Effector CD8-positive, alpha-beta T cell (primary cell): ENCODE measurements at regions not wholly inside any gene's neighbourhood (a gene's known extent, or its start where the extent isn't known, plus 50 kb on each side); places are given as distances from the start of the nearest gene placed in this dataset.

ENCODE experiments used
- DNase-seq: peaks from one replicate; lab custom pipeline; 2025; lab: John Stamatoyannopoulos, UW

DNA sequence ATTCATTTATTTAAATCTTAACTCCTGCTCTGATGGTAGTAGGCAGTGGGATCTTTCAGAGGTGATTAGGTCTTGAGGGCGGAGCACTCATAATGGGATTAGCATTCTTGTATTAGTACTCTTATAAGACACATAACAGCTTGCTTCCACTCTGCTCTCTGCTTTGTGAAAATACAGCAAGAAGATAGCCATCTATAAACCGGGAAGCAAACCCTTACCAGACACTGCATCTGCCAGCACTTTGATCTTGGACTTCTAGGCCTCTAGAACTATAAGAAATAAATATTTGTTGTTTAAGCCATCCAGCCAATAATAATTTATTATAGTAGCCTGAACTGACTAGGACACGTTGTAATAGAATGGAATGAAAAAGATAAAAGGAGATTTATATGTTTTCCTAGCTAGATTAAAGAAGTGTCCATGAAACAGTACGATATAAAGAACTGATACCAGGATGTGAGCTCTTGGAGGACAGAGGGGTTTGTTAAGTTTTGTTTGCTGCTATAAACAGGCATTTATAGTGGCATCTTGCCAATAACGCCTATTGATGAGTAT is 869.9 kb downstream of the MRPL39 start:
- DNase-seq: no peak

DNA sequence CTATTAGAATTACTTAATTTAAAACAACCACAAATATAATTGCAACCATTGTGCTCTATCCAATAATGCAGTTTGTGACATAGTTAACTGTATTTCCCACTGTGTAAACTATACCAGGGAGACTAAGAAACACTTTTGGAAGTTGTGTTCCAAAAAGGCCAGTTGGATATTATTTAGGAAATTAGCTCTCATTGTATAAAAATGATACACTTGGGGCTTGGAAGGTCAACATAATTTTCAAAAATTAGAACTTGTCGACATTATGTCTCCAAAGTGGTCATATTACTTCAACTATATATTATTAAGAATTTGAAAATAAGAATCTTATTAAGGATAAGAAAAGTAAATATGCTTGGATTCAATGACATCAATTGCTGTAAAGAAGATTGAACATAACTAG is 876.6 kb downstream of the MRPL39 start:
- no peak for DNase-seq

DNA sequence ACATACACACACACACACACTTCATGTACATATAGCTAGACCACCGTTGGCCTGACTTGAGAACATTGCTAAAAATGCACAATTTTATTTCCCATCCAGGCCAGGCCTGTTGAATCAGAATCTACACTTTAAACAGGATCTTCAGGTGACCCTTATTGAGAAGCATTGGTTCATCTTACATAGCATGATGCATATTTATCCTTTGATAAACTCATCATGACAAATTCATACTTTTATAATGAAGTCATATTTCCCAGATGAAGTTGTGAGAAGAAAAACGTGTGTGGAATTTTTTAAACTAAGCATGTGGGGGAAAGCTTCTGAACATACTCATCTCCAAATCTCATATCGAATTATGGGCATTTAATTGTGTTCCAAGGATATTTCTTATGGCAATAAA is 877.7 kb downstream of the MRPL39 start:
- no peak for DNase-seq

DNA sequence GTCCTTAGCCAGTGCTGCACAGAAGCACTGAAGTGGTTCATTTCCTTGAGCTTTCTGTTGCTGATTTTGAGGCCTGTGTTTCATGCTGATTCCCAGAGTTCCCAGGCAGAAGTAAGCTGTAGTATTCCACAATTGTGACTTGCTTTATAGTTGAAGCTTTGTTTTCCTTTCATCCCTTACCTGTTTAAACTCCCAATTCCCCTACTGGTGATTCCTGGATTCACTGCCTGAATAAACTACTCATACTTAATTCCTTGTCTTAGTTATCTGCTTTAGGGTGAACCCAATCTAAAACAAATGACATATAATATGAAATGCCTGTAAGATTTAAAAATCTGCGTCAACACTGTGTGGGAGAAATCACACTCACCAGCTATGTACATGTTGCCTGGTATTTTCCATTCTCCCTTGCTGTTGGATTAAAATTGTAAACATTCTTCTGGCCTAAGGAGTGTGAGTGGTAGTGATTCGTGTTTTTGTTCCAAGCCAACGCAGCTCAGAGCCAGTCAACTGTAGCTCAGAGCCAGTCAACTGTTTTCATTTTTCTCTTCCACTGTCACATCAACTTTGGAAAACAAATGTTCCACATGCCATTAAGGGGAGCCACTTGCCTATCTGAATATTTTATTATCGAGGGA is 879.4 kb downstream of the MRPL39 start:
- DNase-seq: no peak

DNA sequence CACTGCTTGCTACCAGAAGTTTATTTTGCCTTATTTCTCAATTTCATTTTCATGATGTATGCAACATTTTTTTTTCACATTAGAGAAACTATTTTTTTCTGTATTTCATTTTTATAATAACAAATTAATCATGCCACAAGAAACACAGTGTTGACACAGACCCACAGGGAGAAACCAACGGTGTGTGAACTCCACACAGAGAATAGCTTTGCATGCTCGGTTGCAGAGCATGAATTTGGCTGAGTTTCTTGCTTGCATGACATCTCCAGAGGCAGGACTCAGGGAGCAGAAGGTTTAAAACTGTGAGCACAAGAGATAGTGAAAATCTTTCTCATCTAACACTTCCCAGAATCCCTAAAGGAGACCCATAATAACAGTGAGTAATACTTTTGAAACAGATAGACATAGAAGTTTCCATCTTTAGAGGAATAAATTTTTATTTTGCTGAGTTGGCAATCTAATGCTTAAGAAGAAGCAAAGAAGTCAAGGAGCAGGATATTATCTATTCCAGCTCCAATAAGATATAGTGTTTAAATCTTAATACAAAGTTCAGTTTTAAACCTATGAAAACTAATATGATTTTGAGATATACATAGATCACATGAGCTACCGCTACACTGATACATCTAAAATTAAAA is 890.9 kb downstream of the MRPL39 start:
- DNase-seq: no peak

DNA sequence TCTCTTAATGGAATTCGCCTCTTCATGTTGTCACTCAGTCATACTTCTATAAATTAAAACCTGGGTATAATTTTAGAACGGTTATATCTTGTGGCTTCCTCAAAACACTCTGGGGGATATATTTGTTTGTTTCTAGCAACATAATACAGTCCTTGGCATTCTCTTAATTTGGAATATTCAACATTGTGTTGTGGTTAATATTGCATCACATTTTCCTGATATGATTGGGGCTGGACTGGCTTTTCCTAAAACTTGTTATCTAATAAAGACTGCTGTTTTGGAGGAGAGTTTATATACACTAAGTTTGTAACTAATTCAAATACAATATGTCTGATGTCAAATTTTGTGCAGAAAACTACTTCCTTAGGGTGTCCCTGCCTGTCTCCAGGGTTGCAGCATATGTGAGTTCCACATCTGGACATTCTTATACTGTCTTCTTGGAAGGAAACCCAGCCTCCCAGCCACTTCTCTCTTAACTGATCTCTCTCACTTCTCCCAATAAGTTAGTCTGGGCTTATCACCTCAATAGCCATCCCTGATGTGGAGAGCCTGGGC is 892.6 kb downstream of the MRPL39 start:
- DNase-seq: no peak

DNA sequence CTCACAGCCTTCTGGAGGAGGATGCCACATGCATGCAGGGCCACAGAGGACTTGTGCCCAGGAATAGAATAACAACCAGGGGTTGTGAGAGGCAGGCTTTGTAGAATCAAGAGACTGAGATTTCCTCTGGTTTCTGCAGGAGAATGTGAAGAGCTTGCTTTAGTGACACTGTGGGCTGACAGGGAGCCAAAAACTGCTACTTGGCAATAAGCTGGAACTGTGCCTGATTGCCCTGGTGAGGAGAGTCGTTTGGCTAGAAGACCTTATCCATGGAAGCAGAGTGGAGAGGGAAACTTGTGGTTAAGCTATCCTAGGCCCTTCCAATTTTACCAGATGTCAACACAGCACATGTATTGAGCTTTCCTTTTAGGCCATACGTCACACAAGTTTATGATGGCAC is 902.1 kb downstream of the MRPL39 start:
- no peak for DNase-seq

DNA sequence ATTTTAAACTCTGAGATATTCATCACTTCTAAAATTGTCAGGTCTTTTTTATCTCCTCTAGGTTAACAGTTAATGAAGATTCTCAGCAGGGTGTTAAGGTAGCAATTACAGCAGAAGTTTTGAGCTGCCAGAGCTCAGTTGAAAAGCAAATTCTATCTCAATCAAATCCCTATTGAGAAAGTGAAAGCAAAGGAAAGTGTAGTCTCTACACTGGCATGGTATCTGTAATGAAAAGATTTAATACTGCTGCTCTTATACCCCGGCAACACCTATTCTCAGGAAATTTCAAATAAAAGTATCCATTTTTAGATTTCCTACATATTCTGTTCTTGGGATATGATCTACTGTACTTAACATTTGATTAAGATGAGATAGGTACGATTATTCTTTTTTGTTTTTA is 913.5 kb downstream of the MRPL39 start:
- no peak for DNase-seq

DNA sequence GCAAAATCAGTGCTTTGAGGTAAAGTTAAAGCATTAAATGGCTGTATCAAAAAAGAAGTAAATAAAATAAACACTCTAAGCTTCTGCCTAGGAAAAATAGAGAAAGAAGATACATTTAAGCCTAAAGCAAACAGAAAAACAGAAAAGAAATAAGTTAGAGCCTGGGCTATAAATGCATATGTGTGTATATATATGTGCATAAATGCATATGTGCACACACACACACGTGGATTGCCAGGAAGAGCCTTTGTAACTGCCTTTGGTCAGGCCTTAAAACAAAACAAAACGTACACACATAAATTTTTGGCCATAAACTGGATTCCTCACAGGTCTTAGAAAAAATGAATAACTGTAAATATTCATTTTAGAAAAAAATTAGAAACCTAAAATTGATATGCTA is 925.8 kb downstream of the MRPL39 start:
- DNase-seq: no peak

DNA sequence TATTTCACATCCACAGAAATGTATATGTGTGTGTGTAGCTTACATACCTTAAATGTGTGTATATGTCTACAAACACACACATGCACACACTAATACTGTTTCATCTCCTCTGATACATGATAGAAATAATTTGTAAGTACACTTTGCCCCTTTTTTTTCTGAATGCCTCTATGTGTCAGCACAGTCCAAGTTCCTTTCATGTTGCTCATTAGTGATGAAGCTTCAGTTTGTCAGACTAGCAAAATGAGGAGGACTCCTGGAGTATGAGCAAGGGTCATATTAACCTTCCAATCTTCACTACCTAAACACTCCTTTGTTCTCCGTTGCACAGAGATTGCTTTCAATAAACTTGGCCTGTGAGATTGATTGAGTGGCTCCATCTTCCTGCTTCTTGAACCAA is 935.4 kb downstream of the MRPL39 start:
- DNase-seq: no peak

DNA sequence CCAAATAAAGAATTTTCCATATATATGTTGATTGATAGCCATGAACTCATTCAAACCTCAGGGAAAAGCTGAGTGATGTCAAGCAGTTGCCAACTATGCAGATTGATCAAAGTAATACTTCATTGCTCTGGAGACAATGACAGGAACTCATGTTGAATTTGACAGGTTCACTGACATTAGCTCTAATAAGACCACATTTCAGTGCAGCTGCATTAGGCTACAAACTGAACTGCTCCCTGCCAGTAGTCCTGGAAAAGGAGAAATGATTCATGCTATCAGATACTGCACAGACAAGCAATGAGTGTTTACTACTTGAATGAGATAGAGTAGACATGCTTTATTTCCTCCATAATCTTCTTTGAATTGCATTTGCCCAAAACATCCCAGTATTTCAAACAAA is 948.4 kb downstream of the MRPL39 start:
- DNase-seq: no peak

DNA sequence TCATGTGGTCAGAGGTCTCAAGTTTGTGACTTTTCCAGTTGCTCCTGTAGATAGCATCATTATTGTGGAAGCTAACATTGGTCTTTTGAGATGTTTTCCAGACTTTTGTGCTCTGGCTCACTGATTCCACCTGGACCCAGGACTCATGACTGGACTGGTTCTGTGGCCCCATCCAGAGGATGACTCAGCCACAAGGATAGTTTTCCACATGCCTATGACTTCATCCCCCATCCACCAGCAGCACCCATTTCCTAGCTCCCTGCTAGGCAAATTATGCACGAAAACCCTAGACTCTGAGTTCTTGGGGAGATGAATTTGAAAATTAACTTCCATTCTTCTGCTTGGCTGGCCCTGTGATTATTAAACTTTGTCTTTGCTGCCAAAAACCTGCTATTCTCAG is 949.3 kb downstream of the MRPL39 start:
- no peak for DNase-seq

DNA sequence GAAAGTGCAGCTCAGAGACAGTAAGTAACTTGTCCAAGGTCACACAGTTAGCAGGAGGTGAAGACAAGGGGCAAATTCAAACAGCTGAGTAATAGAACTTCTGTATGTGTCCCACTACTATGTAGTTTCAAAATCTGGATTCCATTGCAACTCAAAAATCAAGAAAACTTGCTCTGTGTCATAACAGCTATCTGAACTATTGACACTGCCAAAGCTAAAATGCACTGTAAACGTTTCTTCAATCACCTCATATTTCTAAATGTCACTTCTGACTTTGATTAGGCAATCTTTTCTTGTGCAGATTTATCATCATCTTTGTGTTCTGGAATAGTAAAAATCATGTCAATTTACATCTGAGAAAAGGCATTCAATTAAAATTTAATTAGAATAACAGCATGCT is 957.6 kb downstream of the MRPL39 start:
- no peak for DNase-seq

DNA sequence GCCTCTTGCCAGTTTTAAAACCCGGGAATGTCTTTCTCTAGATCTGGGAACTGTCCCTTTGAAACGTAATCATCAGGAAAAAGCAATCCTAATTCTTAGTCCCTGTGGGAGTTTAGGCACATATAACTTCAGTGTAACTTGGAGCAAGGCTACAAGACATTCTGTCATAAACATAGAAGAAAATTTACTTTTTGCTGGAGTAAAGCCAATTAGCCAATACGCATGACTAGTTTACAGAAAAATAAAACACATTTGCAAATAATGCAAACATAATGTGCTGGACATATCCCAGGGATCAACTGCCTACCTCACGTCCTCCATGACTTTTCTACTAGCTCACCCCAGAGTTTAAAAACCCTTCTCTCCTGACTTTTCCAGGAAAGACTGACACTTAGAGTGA is 970.6 kb downstream of the MRPL39 start:
- DNase-seq: no peak

DNA sequence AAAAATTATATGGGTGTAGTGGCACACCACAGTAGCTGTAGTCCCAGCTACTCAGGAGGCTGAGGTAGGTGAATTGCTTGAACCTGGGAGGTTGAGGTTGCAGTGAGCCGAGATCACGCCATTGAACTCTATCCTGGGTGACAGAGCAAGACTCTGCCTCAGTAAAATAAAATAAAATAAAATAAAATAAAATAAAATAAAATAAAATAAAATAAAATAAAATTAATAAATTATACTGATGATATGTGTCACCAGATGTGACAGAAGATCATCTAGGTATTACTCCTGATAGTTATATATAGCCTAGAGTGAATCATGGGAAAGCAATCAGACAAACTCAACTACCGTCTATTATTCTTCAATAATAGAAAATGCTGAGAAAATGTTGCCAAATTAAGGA is 972.5 kb downstream of the MRPL39 start:
- no peak for DNase-seq

DNA sequence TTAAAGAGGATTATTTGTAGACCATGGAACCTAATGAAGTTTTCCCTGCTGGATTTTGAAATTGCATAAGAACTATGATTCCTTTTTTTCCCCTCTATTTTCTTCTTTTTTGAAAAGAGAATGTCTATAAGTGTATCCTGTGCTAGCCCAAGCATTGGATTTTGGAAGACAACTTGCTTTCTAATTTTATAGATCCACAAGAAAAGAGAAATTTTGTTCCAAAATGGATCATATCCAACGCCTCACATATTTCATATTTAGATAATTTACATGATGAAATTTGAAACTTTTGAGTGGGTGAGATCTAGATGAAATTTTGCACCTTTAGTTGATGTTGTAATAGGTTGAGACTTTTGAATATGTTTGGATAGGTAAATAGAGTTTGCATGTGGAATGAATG is 978.7 kb downstream of the MRPL39 start:
- DNase-seq: no peak

DNA sequence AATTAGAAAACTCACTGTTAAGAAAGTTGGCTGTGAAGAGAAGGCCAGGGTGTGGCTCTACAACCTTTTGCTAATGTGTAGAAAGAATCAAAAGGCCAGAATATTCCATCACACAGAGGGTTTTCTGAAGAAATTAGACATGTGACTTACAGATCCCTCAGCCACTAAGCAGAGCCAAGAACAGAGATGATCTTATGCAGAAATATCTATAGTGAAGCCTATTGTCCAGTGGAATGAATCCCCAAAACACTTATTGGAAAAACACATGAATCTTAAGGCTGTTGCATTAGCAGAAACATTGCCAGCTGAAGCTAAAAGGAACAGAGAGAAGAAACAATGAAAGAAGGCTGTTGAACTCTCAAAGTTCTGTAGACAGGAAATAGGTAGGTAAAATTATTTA is 979.2 kb downstream of the MRPL39 start:
- DNase-seq: no peak

DNA sequence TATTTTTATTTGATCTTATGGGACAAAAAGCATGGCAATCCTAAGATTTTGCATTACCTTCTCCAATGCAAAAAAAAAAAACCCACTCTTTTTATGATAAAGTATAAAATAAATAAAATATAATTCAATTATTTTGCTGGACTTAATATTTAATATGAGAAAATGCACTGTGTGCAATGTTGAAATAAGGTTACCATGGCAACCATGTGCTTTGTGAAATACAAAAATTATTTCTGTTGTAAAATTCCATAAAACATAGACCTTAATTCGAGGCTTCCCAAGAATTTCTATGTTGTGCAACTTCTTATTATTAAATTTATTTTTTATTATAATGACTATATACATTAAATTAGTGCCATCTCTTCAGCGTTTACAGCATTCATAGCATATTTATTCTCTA is 989.5 kb downstream of the MRPL39 start:
- no peak for DNase-seq

DNA sequence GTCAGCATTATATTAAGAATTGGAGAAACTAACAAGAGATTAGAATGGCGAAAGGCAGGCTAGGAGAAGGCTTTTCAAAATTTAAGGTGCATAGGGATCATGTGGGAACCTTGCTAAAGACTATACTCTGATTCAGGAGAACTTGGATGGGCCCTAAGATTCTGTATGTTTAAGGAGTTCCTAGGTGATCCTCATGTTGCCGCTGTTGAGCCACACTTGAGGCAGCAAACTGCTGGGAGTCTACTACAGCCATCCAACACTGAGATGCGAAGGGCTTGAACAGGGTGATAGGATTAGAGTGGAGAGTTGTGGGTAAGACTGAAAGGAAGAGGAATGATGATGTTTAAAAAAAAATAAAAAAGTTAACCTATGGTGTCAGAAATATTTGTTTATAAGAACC is 1013.2 kb downstream of the MRPL39 start:
- no peak for DNase-seq

DNA sequence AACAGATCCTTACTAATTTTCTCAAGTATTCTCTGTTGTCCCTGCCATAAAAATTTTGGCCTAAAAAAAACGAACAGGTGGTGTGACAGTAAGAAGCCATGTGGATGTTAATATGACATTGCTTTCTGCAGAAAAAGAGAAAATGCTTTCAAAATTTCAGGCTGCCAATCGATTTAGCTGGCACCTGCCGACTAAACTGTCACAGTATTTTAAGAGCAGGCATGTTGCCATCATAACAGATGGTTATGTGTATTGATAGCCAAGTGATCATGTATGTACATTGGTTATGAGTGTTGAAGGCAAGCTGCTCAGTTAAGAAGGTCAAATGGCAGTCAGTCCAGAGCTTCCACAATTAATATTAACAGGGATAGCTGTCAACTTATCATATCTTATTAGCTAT is 1017.0 kb downstream of the MRPL39 start:
- no peak for DNase-seq

DNA sequence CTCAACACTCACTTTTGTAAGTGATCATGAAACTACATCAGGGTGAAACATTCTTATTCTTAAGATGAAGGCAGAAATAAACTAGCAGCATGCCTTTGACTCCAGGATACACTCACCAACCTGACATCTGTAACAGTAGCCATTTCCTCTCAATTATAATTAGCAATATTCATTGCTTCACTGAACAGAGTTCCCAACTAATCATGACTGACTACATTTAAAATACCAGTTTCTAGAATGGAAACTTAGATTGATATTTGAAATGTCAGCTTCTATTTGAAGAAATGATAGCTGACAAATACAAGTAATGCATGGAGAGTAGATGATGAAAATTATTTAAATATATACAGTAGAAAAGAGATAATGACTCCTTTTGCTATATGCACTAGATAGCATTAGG is 1023.8 kb downstream of the MRPL39 start:
- no peak for DNase-seq

DNA sequence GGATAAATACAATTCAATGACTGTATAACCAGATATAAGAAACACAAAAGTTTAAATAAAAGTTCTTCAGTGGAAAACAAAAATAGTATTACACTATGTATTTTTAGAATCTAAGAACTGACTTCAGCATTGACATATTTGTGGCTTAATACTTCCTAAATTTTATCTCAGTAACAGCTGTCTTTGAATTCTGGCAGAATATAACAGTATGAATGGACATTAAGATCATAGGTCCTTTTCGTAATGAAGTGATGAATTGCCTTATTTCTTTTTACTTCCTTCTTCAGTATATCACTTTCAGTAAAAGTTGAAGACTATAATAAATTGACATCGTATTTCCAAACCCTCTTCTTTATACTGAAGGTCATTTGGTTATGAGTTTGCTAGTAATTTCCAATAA is 1030.0 kb downstream of the MRPL39 start:
- no peak for DNase-seq

DNA sequence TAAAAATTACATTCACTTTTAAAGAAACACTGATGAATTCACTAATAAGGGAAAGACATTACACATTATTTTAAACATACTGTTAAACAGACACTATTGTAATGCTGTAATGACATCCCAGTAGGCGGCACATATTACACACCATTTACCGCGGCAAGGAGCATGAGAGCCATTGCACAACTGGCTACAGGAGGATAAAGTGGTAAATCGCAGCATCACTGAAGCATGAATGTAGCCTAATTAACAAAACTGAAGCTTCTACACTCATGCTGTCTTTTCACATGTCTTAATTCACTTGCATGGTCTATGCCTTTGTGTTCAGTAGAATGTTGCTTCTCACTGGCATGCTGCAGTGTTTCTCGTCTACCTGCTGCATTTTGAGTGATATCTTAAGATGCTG is 1046.0 kb downstream of the MRPL39 start:
- DNase-seq: no peak

DNA sequence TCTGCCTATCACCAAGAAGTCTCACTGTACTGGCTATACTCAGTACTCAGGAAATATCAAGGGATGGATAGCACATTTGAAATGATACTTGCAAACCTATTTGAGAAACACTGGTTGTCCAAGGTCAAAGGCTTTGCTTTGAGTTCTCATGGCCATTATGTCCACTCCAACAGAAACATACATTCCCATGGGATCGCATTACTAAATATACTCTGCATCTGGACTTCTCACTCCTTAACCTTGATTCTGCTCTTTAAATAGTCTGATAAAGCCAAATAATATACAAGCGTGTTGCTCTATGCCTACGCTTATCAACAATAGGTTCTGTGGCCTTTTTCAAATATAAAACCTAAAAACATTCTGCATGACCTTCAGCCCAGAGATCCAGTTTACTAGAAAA is 1054.8 kb downstream of the MRPL39 start:
- no peak for DNase-seq
